ENCODE measurements at regions not wholly inside any gene's neighbourhood (a gene's known extent, or its start where the extent isn't known, plus 50 kb on each side); places are given as distances from the start of the nearest gene placed in this dataset.

- TF ChIP-seq POLR2AphosphoS5 (IDR thresholded peaks at IDR 0.05; ENCODE audit: borderline replicate concordance, low read depth, low read length) (no peak), EZH2 (IDR thresholded peaks at IDR 0.05) (no peak)
Observed at GRCh38 chr9:38158628-38159027, 89.6 kb upstream of the SHB start.

Measured in SK-N-MC (cell line).